HepG2 (cell line): ENCODE measurements at regions not wholly inside any gene's neighbourhood (a gene's known extent, or its start where the extent isn't known, plus 50 kb on each side); places are given as distances from the start of the nearest gene placed in this dataset.

Experiments
- ATAC-seq: fragments of 200-7000 bp; cut with Tn5 transposase; 3 replicates; pipeline ENCODE4 v1.9.1; 2020; ENCODE audit warnings: mild to moderate bottlenecking, moderate library complexity
- BruUV-seq: library from RNA; stranded (reverse); fragments of 400-500 nt; replicated peaks from 2 replicates; lab custom pipeline; 2021; lab: Mats Ljungman, UMichigan
- CTCF ChIA-PET: fragments of 300-600 bp; formaldehyde crosslinking; extraction: SDS; loops from one replicate; lab custom pipeline; 2021; ENCODE audit warnings: low total read pairs, inconsistent platforms, low intra/inter-chr PET ratio; lab: Yijun Ruan, JAX
- POLR2A ChIA-PET: fragments of 350-600 bp; sonication (Branson Sonifier 250); formaldehyde crosslinking; loops from one replicate; lab custom pipeline; 2020; ENCODE audit warnings: antibody characterized with exemption, inconsistent platforms; lab: Yijun Ruan, JAX
- DNase-seq: peaks from one replicate; pipeline ENCODE4 v3.0.0-alpha.2; 2015; ENCODE audit warnings: low spot score
- FAIRE-seq: peaks from 3 replicates; lab custom pipeline; 2011; peaks lifted over from hg19 to GRCh38; lab: Jason Lieb, UNC
- H2AFZ ChIP-seq: one replicate; pipeline ENCODE4 v1.6.1; 2011; ENCODE audit warnings: low read length, inconsistent platforms
- H3K27ac ChIP-seq: fragments of 300-600 bp; 3 replicates; pipeline ENCODE4 v1.8.0; 2011; ENCODE audit warnings: mixed run types, mild to moderate bottlenecking, mixed read lengths, low read length, inconsistent platforms; ENCODE audit not compliant: insufficient read depth; ENCODE audit errors: extremely low read length
- H3K27me3 ChIP-seq, 2 experiments: fragments of 200-600 bp in 1 of 2; 2 replicates in 1 of 2; 3 replicates in 1 of 2; pipeline versions ENCODE4 v1.6.0 to v1.8.0; 2011; ENCODE audit warnings: low read length in 2 of 2, mild to moderate bottlenecking in 2 of 2, moderate library complexity in 2 of 2, inconsistent platforms in 1 of 2; ENCODE audit not compliant: insufficient read depth in 2 of 2, control insufficient read depth in 1 of 2
- H3K36me3 ChIP-seq, 2 experiments: fragments of 200-600 bp in 1 of 2; replicated peaks in 1 of 2; 2 replicates in 1 of 2; 3 replicates in 1 of 2; pipeline versions ENCODE4 v1.5.1 to v1.8.0; 2011; ENCODE audit warnings: low read length in 2 of 2, inconsistent platforms in 1 of 2; ENCODE audit not compliant: insufficient read depth in 2 of 2, control insufficient read depth in 1 of 2
- H3K4me1 ChIP-seq: 2 replicates; pipeline ENCODE4 v1.5.1; 2012; ENCODE audit warnings: low read length, inconsistent platforms; ENCODE audit not compliant: insufficient read depth
- H3K4me2 ChIP-seq: 2 replicates; pipeline ENCODE4 v1.6.0; 2011; ENCODE audit warnings: low read depth, low read length, inconsistent platforms
- H3K4me3 ChIP-seq, 3 experiments: fragments of 200-600 bp in 1 of 3; sonication (generic), shearing (Covaris generic) in 1 of 3; replicated peaks in 1 of 3; 2 replicates each; pipeline ENCODE4 v1.5.1; 2011 to 2016; ENCODE audit warnings: low read length in 3 of 3, inconsistent platforms in 2 of 3, low read depth in 2 of 3, mild to moderate bottlenecking in 2 of 3, control low read depth in 1 of 3, mixed read lengths in 1 of 3; ENCODE audit not compliant: insufficient read depth in 1 of 3
- H3K79me2 ChIP-seq: one replicate; pipeline ENCODE4 v1.6.1; 2011; ENCODE audit warnings: low read length, inconsistent platforms; ENCODE audit not compliant: insufficient read depth
- H3K9ac ChIP-seq: 2 replicates; pipeline ENCODE4 v1.6.0; 2011; ENCODE audit warnings: mild to moderate bottlenecking, low read depth, low read length, inconsistent platforms; ENCODE audit not compliant: insufficient read depth
- H3K9me3 ChIP-seq: 2 replicates; pipeline ENCODE4 v1.5.1; 2012; ENCODE audit warnings: mild to moderate bottlenecking, low read length
- H4K20me1 ChIP-seq: 2 replicates; pipeline ENCODE4 v1.6.0; 2011; ENCODE audit warnings: inconsistent platforms, mild to moderate bottlenecking, low read length, moderate library complexity; ENCODE audit not compliant: insufficient read depth
- ARID2 ChIP-seq: sonication (generic); formaldehyde crosslinking; IDR thresholded peaks from 2 replicates; pipeline ENCODE4 v1.8.1; 2022; ENCODE audit warnings: mild to moderate bottlenecking, missing genetic modification reagents, borderline replicate concordance
- CHCHD3 ChIP-seq: sonication (generic); formaldehyde crosslinking; IDR thresholded peaks from 2 replicates; pipeline ENCODE4 v1.8.0; 2022; ENCODE audit warnings: mild to moderate bottlenecking, missing genetic modification reagents, moderate library complexity
- E2F5 ChIP-seq: sonication (generic); formaldehyde crosslinking; conservative IDR thresholded peaks from 2 replicates; pipeline ENCODE4 v1.4.0; 2020; ENCODE audit warnings: missing genetic modification reagents
- HNRNPUL1 ChIP-seq: fragments of 200-400 bp; formaldehyde crosslinking; IDR thresholded peaks from 2 replicates; pipeline ENCODE4 v1.6.1; 2017; ENCODE audit warnings: low read depth, mild to moderate bottlenecking, low read length, moderate library complexity
- HOXA7 ChIP-seq: sonication (generic); formaldehyde crosslinking; IDR thresholded peaks from 2 replicates; pipeline ENCODE4 v1.8.1; 2022; ENCODE audit warnings: mild to moderate bottlenecking, missing genetic modification reagents, moderate library complexity
- MAFK ChIP-seq, 2 experiments: IDR thresholded peaks in 1 of 2; conservative IDR thresholded peaks in 1 of 2; 2 replicates each; pipeline ENCODE4 v1.6.1; 2011; ENCODE audit warnings: improper control_type of control experiment in 2 of 2, low read length in 2 of 2
- MIER2 ChIP-seq: IDR thresholded peaks from 2 replicates; pipeline ENCODE4 v1.6.1; 2016; ENCODE audit warnings: missing biosample characterization, missing genetic modification reagents
- NR2F6 ChIP-seq, 2 experiments: IDR thresholded peaks; 2 replicates each; pipeline ENCODE4 v1.6.1; 2016; ENCODE audit warnings: antibody characterized with exemption in 1 of 2, mild to moderate bottlenecking in 1 of 2
- PHB2 ChIP-seq: fragments of 450-650 bp; IDR thresholded peaks from 2 replicates; pipeline ENCODE4 v1.6.1; 2018; ENCODE audit not compliant: partially characterized antibody
- RXRB ChIP-seq: IDR thresholded peaks from 2 replicates; pipeline ENCODE4 v1.6.1; 2016; ENCODE audit warnings: borderline replicate concordance, missing genetic modification reagents, missing compliant biosample characterization
- TRIM24 ChIP-seq: sonication (generic); formaldehyde crosslinking; IDR thresholded peaks from 2 replicates; pipeline ENCODE4 v1.8.0; 2022; ENCODE audit warnings: mild to moderate bottlenecking, missing genetic modification reagents
- ZNF138 ChIP-seq: sonication (generic); formaldehyde crosslinking; IDR thresholded peaks from 2 replicates; pipeline ENCODE4 v1.5.0; 2020; ENCODE audit warnings: mild to moderate bottlenecking, low read depth, missing genetic modification reagents
- ZNF367 ChIP-seq: sonication (generic); formaldehyde crosslinking; IDR thresholded peaks from 2 replicates; pipeline ENCODE4 v1.4.0; 2020; ENCODE audit warnings: missing genetic modification reagents, borderline replicate concordance
- ZNF570 ChIP-seq: sonication (generic); formaldehyde crosslinking; IDR thresholded peaks from 2 replicates; pipeline ENCODE4 v1.4.0; 2020; ENCODE audit warnings: mild to moderate bottlenecking, missing genetic modification reagents, borderline replicate concordance
- ZUFSP ChIP-seq: sonication (generic); formaldehyde crosslinking; IDR thresholded peaks from 2 replicates; pipeline ENCODE4 v1.9.0; 2021; ENCODE audit warnings: missing genetic modification reagents, mild to moderate bottlenecking, borderline replicate concordance
- WGBS: methylation state at CpG from one replicate; pipeline ENCODE4 v1.1.6; 2017; ENCODE audit warnings: low lambda C conversion rate; 5-methylcytosine and 5-hydroxymethylcytosine counted together
- in situ Hi-C: cut with HindIII; loops from 2 replicates; pipeline ENCODE4 v1.10.0; 2017; ENCODE audit warnings: low pct_unique_long_range_greater_than_20kb; ENCODE audit not compliant: extremely low pct_ligation_motif_present
- intact Hi-C: fragments of 100-400 bp; cut with micrococcal nuclease; formaldehyde crosslinking; loops from one replicate; pipeline ENCODE4 v1.10.0; 2022; ENCODE audit not compliant: unreplicated experiment

GRCh38 chr10:4457597-4457996 lies 368.4 kb upstream of the AKR1E2 start (continued):
- TF ChIP-seq ZUFSP (no peak), ZNF138 (CRISPR knock-in tag) (no peak), MAFK (conservative IDR thresholded peaks at IDR 0.05 in 1 of 2, IDR thresholded peaks at IDR 0.05 in 1 of 2; ENCODE audit: low read length in 2 of 2) (no peak), HNRNPUL1 (no peak), HOXA7 (CRISPR knock-in tag) (no peak), TRIM24 (CRISPR knock-in tag) (no peak), RXRB (CRISPR knock-in tag) (no peak), NR2F6 (IDR thresholded peaks at IDR 0.05) (no peak), NR2F6 (CRISPR knock-in tag; IDR thresholded peaks at IDR 0.05) (no peak)

- POLR2A ChIA-PET = no interaction called here
- DNase-seq (no peak), FAIRE-seq (no peak), ATAC-seq (no peak)
- no peak overlapping the region for H3K27ac ChIP-seq
- intact Hi-C loops = no loop called here
- peaks cover 17% of the 10 kb centered on the region for H3K4me1 ChIP-seq
- H3K27me3 ChIP-seq = no peaks in the 10 kb centered on the region; a peak in 1 of 5 replicates
- in situ Hi-C loops = no loop called here
- no peak overlapping the region for H2AFZ ChIP-seq
- no peaks in the 10 kb centered on the region for H3K36me3 ChIP-seq
- no peak overlapping the region for H3K9ac ChIP-seq
- no peaks in the 10 kb centered on the region for H3K79me2 ChIP-seq
- H3K4me3 ChIP-seq = no peak overlapping the region
- no peaks in the 10 kb centered on the region for H3K9me3 ChIP-seq
- TF ChIP-seq ARID2 (CRISPR knock-in tag) (no peak), CHCHD3 (CRISPR knock-in tag) (no peak), ZNF367 (CRISPR knock-in tag) (no peak), E2F5 (CRISPR knock-in tag) (no peak), PHB2 (no peak), ZNF570 (CRISPR knock-in tag) (no peak), MIER2 (CRISPR knock-in tag) (no peak)
- TF ChIP-seq, all 625 proteins: peak for 0
- WGBS = 0% methylated on average over 1 of the region's 1 CpG
- Histone ChIP-seq H3K4me2 (no peak overlapping the region), H4K20me1 (no peaks in the 10 kb centered on the region)
- BruUV-seq = no TSS peak
- CTCF ChIA-PET = no interaction called here
These were observed 369.2 kb upstream of the AKR1E2 start for GRCh38 chr10:4456776-4457175.
